HEK293 (cell line): ENCODE measurements at regions not wholly inside any gene's neighbourhood (a gene's known extent, or its start where the extent isn't known, plus 50 kb on each side); places are given as distances from the start of the nearest gene placed in this dataset.
"Not testable (repeated sequence)": the region's sequence is repeated elsewhere in the genome, so short reads cannot be mapped to it uniquely, and the experiment has no call there.

ENCODE experiments used
- CTCF ChIA-PET: fragments of 350-600 bp; formaldehyde crosslinking; extraction: SDS; loops from one replicate; lab custom pipeline; 2021; ENCODE audit warnings: antibody characterized with exemption; lab: Yijun Ruan, JAX
- POLR2A ChIA-PET: fragments of 300-600 bp; formaldehyde crosslinking; extraction: SDS; loops from one replicate; lab custom pipeline; 2020; ENCODE audit warnings: antibody characterized with exemption, inconsistent platforms; lab: Yijun Ruan, JAX
- H3K27ac ChIP-seq: fragments of 200-500 bp; sonication (Bioruptor generic); 2 replicates; pipeline ENCODE4 v1.5.1; 2014; ENCODE audit warnings: low read depth, low read length, control low read depth, inconsistent platforms; ENCODE audit errors: extremely low read depth
- H3K36me3 ChIP-seq, 2 experiments: fragments of 200-500 bp in 1 of 2; sonication (Bioruptor generic) in 1 of 2; 1 replicate in 1 of 2; 2 replicates in 1 of 2; pipeline ENCODE4 v1.5.1; 2014 to 2017; ENCODE audit warnings: inconsistent platforms in 2 of 2, low read length in 2 of 2; ENCODE audit not compliant: control insufficient read depth in 2 of 2, insufficient read depth in 1 of 2
- H3K4me1 ChIP-seq: fragments of 200-500 bp; sonication (Bioruptor generic); 2 replicates; pipeline ENCODE4 v1.5.1; 2014; ENCODE audit warnings: mild to moderate bottlenecking, low read length, inconsistent platforms; ENCODE audit not compliant: control insufficient read depth, insufficient read depth
- H3K4me3 ChIP-seq: 2 replicates; pipeline ENCODE4 v1.5.1; 2011; ENCODE audit warnings: low read depth, mild to moderate bottlenecking, control low read depth, low read length, moderate library complexity
- H3K9me3 ChIP-seq: fragments of 200-500 bp; sonication (Bioruptor generic); 2 replicates; pipeline ENCODE4 v1.5.1; 2014; ENCODE audit warnings: low read depth, low read length, inconsistent platforms; ENCODE audit not compliant: control insufficient read depth, insufficient read depth
- AEBP2 ChIP-seq: fragments of 450-650 bp; formaldehyde crosslinking; IDR thresholded peaks from 2 replicates; pipeline ENCODE4 v1.5.1; 2016; ENCODE audit warnings: missing biosample characterization, missing genetic modification characterization, borderline replicate concordance
- EGR2 ChIP-seq: fragments of 450-650 bp; formaldehyde crosslinking; IDR thresholded peaks from 2 replicates; pipeline ENCODE4 v1.5.1; 2016; ENCODE audit warnings: low read depth, missing biosample characterization, missing genetic modification characterization
- GLI4 ChIP-seq: fragments of 450-650 bp; formaldehyde crosslinking; IDR thresholded peaks from 2 replicates; pipeline ENCODE4 v1.5.1; 2016; ENCODE audit warnings: missing biosample characterization, missing genetic modification characterization
- KLF16 ChIP-seq: fragments of 450-650 bp; formaldehyde crosslinking; IDR thresholded peaks from 2 replicates; pipeline ENCODE4 v1.5.1; 2017; ENCODE audit warnings: missing biosample characterization, missing genetic modification characterization
- PRDM4 ChIP-seq: fragments of 450-650 bp; formaldehyde crosslinking; IDR thresholded peaks from 2 replicates; pipeline ENCODE4 v1.5.1; 2017; ENCODE audit warnings: missing biosample characterization, missing genetic modification characterization
- SCRT1 ChIP-seq: fragments of 450-650 bp; formaldehyde crosslinking; IDR thresholded peaks from 2 replicates; pipeline ENCODE4 v1.5.1; 2016; ENCODE audit warnings: missing biosample characterization, missing genetic modification characterization, borderline replicate concordance
- YY2 ChIP-seq: fragments of 450-650 bp; formaldehyde crosslinking; IDR thresholded peaks from 2 replicates; pipeline ENCODE4 v1.5.1; 2016; ENCODE audit warnings: missing biosample characterization, missing genetic modification characterization
- ZFP69B ChIP-seq: fragments of 450-650 bp; formaldehyde crosslinking; IDR thresholded peaks from 2 replicates; pipeline ENCODE4 v1.5.1; 2016; ENCODE audit warnings: missing biosample characterization, missing genetic modification characterization
- ZNF19 ChIP-seq: fragments of 450-650 bp; formaldehyde crosslinking; IDR thresholded peaks from 2 replicates; pipeline ENCODE4; 2016; ENCODE audit warnings: missing biosample characterization, missing genetic modification characterization, low read depth
- ZNF341 ChIP-seq: fragments of 450-650 bp; formaldehyde crosslinking; IDR thresholded peaks from 2 replicates; pipeline ENCODE4; 2016; ENCODE audit warnings: low read depth, missing biosample characterization, missing genetic modification characterization
- ZNF394 ChIP-seq: fragments of 450-650 bp; formaldehyde crosslinking; IDR thresholded peaks from 2 replicates; pipeline ENCODE4 v1.5.1; 2016; ENCODE audit warnings: missing biosample characterization, missing genetic modification characterization, mild to moderate bottlenecking, moderate library complexity, borderline replicate concordance
- ZNF571 ChIP-seq: fragments of 450-650 bp; formaldehyde crosslinking; IDR thresholded peaks from 2 replicates; pipeline ENCODE4 v1.5.0; 2017; ENCODE audit warnings: missing biosample characterization, missing genetic modification characterization
- ZNF585B ChIP-seq: fragments of 450-650 bp; formaldehyde crosslinking; IDR thresholded peaks from 2 replicates; pipeline ENCODE4 v1.5.1; 2016; ENCODE audit warnings: missing biosample characterization, missing genetic modification characterization
- TF ChIP-seq, protein P1 (sequence below): fragments of 450-650 bp; formaldehyde crosslinking; IDR thresholded peaks from 2 replicates; pipeline ENCODE4 v1.5.1; 2016; ENCODE audit warnings: missing biosample characterization, missing genetic modification characterization

GRCh38 chr18:78433562-78433961 is 546.1 kb upstream of the SALL3 start (continued):
- TF ChIP-seq PRDM4 (tag by site-specific recombination), result no peak
- TF ChIP-seq YY2 (tag by site-specific recombination), result no peak
- TF ChIP-seq, all 188 proteins: peak for 0

GRCh38 chr18:78436110-78436509 is 543.5 kb upstream of the SALL3 start:
- no peaks in the 10 kb centered on the region for H3K4me1 ChIP-seq
- TF ChIP-seq ZNF19 (tag by site-specific recombination) (no peak), KLF16 (tag by site-specific recombination) (no peak), PRDM4 (tag by site-specific recombination) (no peak), AEBP2 (tag by site-specific recombination) (no peak), ZNF571 (no peak)
- TF ChIP-seq, protein P1, sequence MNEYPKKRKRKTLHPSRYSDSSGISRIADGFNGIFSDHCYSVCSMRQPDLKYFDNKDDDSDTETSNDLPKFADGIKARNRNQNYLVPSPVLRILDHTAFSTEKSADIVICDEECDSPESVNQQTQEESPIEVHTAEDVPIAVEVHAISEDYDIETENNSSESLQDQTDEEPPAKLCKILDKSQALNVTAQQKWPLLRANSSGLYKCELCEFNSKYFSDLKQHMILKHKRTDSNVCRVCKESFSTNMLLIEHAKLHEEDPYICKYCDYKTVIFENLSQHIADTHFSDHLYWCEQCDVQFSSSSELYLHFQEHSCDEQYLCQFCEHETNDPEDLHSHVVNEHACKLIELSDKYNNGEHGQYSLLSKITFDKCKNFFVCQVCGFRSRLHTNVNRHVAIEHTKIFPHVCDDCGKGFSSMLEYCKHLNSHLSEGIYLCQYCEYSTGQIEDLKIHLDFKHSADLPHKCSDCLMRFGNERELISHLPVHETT, result no peak
- TF ChIP-seq, all 188 proteins: peak for 0
- CTCF ChIA-PET, result no interaction called here
- H3K9me3 ChIP-seq, result no peaks in the 10 kb centered on the region
- POLR2A ChIA-PET, result no interaction called here
- no peak overlapping the region for H3K27ac ChIP-seq
- no peaks in the 10 kb centered on the region for H3K36me3 ChIP-seq
- H3K4me3 ChIP-seq, result no peak overlapping the region

DNA sequence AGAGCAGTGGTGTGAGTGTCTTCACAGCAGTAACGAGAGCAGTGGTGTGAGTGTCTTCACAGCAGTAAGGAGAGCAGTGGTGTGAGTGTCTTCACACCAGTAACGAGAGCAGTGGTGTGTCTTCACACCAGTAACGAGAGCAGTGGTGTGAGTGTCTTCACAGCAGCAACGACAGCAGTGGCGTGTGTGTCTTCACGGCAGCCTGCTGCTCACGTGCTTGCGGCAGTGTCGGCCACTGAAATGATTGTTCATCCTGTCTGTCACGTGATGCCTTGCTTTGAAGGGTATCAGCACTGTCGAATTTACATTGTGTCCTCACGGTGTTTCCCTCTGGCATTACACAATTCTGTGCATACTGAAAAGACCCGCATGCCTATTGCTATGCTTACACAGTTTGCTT is 541.4 kb upstream of the SALL3 start:
- not testable (repeated sequence) for H3K9me3 ChIP-seq

DNA sequence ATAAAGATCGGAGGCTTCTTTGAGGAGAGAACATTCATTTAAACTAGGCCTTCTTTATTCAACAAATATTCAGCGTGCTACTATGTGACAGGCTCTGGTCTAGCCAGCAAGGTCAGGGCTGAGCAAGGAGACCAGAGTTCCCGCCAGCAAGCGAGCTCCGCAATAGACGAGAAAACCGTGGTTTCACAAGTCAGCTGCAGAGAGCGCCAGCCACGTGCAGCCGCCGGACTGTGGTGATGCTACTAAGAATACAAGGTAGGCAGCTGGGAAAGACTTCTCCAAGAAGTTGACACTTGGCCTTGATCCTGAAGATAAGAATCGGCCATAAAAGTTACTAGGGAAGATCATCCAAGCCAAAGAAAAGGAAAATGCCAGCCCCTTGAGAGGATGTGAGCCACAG is 533.7 kb upstream of the SALL3 start:
- TF ChIP-seq ZFP69B (tag by site-specific recombination) (no peak), GLI4 (no peak), ZNF341 (tag by site-specific recombination) (no peak), EGR2 (no peak), SCRT1 (no peak), ZNF585B (tag by site-specific recombination) (no peak), ZNF394 (no peak)
- TF ChIP-seq, all 188 proteins: peak for 0
- no peaks in the 10 kb centered on the region for H3K9me3 ChIP-seq
- no peaks in the 10 kb centered on the region for H3K4me1 ChIP-seq
- H3K36me3 ChIP-seq, result no peaks in the 10 kb centered on the region
- H3K27ac ChIP-seq, result no peak overlapping the region
- ChIA-PET POLR2A (no interaction called here), CTCF (interaction anchor here (0.6 kb wide), 1 partner anchor 369 kb away, joined by 3 read pairs; no protein-coding TSS in a partner anchor)
- H3K4me3 ChIP-seq, result no peak overlapping the region

More for the DNA sequence above, 541.4 kb upstream of the SALL3 start:
- POLR2A ChIA-PET, H3K36me3 ChIP-seq, H3K4me1 ChIP-seq, H3K4me3 ChIP-seq, H3K27ac ChIP-seq: not testable (repeated sequence)
- CTCF ChIA-PET, result interaction anchor here (0.6 kb wide), 1 partner anchor 167 kb away, joined by 3 read pairs; no protein-coding TSS in a partner anchor
